HepG2 (cell line): ENCODE measurements at regions not wholly inside any gene's neighbourhood (a gene's known extent, or its start where the extent isn't known, plus 50 kb on each side); places are given as distances from the start of the nearest gene placed in this dataset.

Experiments used
- ATAC-seq: fragments of 200-7000 bp; cut with Tn5 transposase; 3 replicates; pipeline ENCODE4 v1.9.1; 2020; ENCODE audit warnings: mild to moderate bottlenecking, moderate library complexity
- BruUV-seq: library from RNA; stranded (reverse); fragments of 400-500 nt; replicated peaks from 2 replicates; lab custom pipeline; 2021; lab: Mats Ljungman, UMichigan
- CTCF ChIA-PET: fragments of 300-600 bp; formaldehyde crosslinking; extraction: SDS; loops from one replicate; lab custom pipeline; 2021; ENCODE audit warnings: low total read pairs, inconsistent platforms, low intra/inter-chr PET ratio; lab: Yijun Ruan, JAX
- POLR2A ChIA-PET: fragments of 350-600 bp; sonication (Branson Sonifier 250); formaldehyde crosslinking; loops from one replicate; lab custom pipeline; 2020; ENCODE audit warnings: antibody characterized with exemption, inconsistent platforms; lab: Yijun Ruan, JAX
- DNase-seq: peaks from one replicate; pipeline ENCODE4 v3.0.0-alpha.2; 2015; ENCODE audit warnings: low spot score
- FAIRE-seq: peaks from 3 replicates; lab custom pipeline; 2011; peaks lifted over from hg19 to GRCh38; lab: Jason Lieb, UNC
- H2AFZ ChIP-seq: one replicate; pipeline ENCODE4 v1.6.1; 2011; ENCODE audit warnings: low read length, inconsistent platforms
- H3K27ac ChIP-seq: fragments of 300-600 bp; 3 replicates; pipeline ENCODE4 v1.8.0; 2011; ENCODE audit warnings: mixed run types, mild to moderate bottlenecking, mixed read lengths, low read length, inconsistent platforms; ENCODE audit not compliant: insufficient read depth; ENCODE audit errors: extremely low read length
- H3K27me3 ChIP-seq, 2 experiments: fragments of 200-600 bp in 1 of 2; 2 replicates in 1 of 2; 3 replicates in 1 of 2; pipeline versions ENCODE4 v1.6.0 to v1.8.0; 2011; ENCODE audit warnings: low read length in 2 of 2, mild to moderate bottlenecking in 2 of 2, moderate library complexity in 2 of 2, inconsistent platforms in 1 of 2; ENCODE audit not compliant: insufficient read depth in 2 of 2, control insufficient read depth in 1 of 2
- H3K36me3 ChIP-seq, 2 experiments: fragments of 200-600 bp in 1 of 2; replicated peaks in 1 of 2; 2 replicates in 1 of 2; 3 replicates in 1 of 2; pipeline versions ENCODE4 v1.5.1 to v1.8.0; 2011; ENCODE audit warnings: low read length in 2 of 2, inconsistent platforms in 1 of 2; ENCODE audit not compliant: insufficient read depth in 2 of 2, control insufficient read depth in 1 of 2
- H3K4me1 ChIP-seq: 2 replicates; pipeline ENCODE4 v1.5.1; 2012; ENCODE audit warnings: low read length, inconsistent platforms; ENCODE audit not compliant: insufficient read depth
- H3K4me2 ChIP-seq: 2 replicates; pipeline ENCODE4 v1.6.0; 2011; ENCODE audit warnings: low read depth, low read length, inconsistent platforms
- H3K4me3 ChIP-seq, 3 experiments: fragments of 200-600 bp in 1 of 3; sonication (generic), shearing (Covaris generic) in 1 of 3; replicated peaks in 1 of 3; 2 replicates each; pipeline ENCODE4 v1.5.1; 2011 to 2016; ENCODE audit warnings: low read length in 3 of 3, inconsistent platforms in 2 of 3, low read depth in 2 of 3, mild to moderate bottlenecking in 2 of 3, control low read depth in 1 of 3, mixed read lengths in 1 of 3; ENCODE audit not compliant: insufficient read depth in 1 of 3
- H3K79me2 ChIP-seq: one replicate; pipeline ENCODE4 v1.6.1; 2011; ENCODE audit warnings: low read length, inconsistent platforms; ENCODE audit not compliant: insufficient read depth
- H3K9ac ChIP-seq: 2 replicates; pipeline ENCODE4 v1.6.0; 2011; ENCODE audit warnings: mild to moderate bottlenecking, low read depth, low read length, inconsistent platforms; ENCODE audit not compliant: insufficient read depth
- H3K9me3 ChIP-seq: 2 replicates; pipeline ENCODE4 v1.5.1; 2012; ENCODE audit warnings: mild to moderate bottlenecking, low read length
- H4K20me1 ChIP-seq: 2 replicates; pipeline ENCODE4 v1.6.0; 2011; ENCODE audit warnings: inconsistent platforms, mild to moderate bottlenecking, low read length, moderate library complexity; ENCODE audit not compliant: insufficient read depth
- ARNT ChIP-seq: fragments of 450-650 bp; IDR thresholded peaks from 2 replicates; pipeline ENCODE4 v1.6.1; 2017
- CBX5 ChIP-seq: sonication (generic); formaldehyde crosslinking; IDR thresholded peaks from 2 replicates; pipeline ENCODE4 v1.4.0; 2020; ENCODE audit warnings: missing genetic modification reagents, borderline replicate concordance
- CHD2 ChIP-seq: IDR thresholded peaks from 2 replicates; pipeline ENCODE4 v1.6.1; 2011; ENCODE audit warnings: low read depth, low read length, improper control_type of control experiment
- ELF4 ChIP-seq: sonication (generic); formaldehyde crosslinking; IDR thresholded peaks from 2 replicates; pipeline ENCODE4 v1.5.0; 2020; ENCODE audit warnings: missing genetic modification reagents, mild to moderate bottlenecking, moderate library complexity, borderline replicate concordance
- MAX ChIP-seq: IDR thresholded peaks from 2 replicates; pipeline ENCODE4 v1.6.1; 2012; ENCODE audit warnings: inconsistent platforms
- MYNN ChIP-seq: sonication (generic); formaldehyde crosslinking; IDR thresholded peaks from 2 replicates; pipeline ENCODE4 v1.4.0; 2020; ENCODE audit warnings: mild to moderate bottlenecking, low read depth, missing genetic modification reagents
- NFKBIZ ChIP-seq: IDR thresholded peaks from 2 replicates; pipeline ENCODE4 v1.6.1; 2018; ENCODE audit warnings: missing genetic modification reagents, missing compliant biosample characterization
- POGZ ChIP-seq: sonication (generic); formaldehyde crosslinking; IDR thresholded peaks from 2 replicates; pipeline ENCODE4 v1.4.0; 2020; ENCODE audit warnings: mild to moderate bottlenecking, missing genetic modification reagents
- RFX5 ChIP-seq: IDR thresholded peaks from 2 replicates; pipeline ENCODE4 v1.6.1; 2011; ENCODE audit warnings: low read depth, low read length, improper control_type of control experiment
- SNAI1 ChIP-seq: sonication (generic); formaldehyde crosslinking; IDR thresholded peaks from 2 replicates; pipeline ENCODE4 v1.5.0; 2020; ENCODE audit warnings: mild to moderate bottlenecking, missing genetic modification reagents, borderline replicate concordance
- ZNF121 ChIP-seq: sonication (generic); formaldehyde crosslinking; IDR thresholded peaks from 2 replicates; pipeline ENCODE4 v1.5.0; 2020; ENCODE audit warnings: mild to moderate bottlenecking, missing genetic modification reagents
- ZNF280B ChIP-seq: sonication (generic); formaldehyde crosslinking; IDR thresholded peaks from 2 replicates; pipeline ENCODE4 v1.5.0; 2020; ENCODE audit warnings: missing genetic modification reagents, mild to moderate bottlenecking, borderline replicate concordance
- ZNF333 ChIP-seq: sonication (generic); formaldehyde crosslinking; IDR thresholded peaks from 2 replicates; pipeline ENCODE4 v1.4.0; 2020; ENCODE audit warnings: mild to moderate bottlenecking, missing genetic modification reagents, borderline replicate concordance
- ZNF570 ChIP-seq: sonication (generic); formaldehyde crosslinking; IDR thresholded peaks from 2 replicates; pipeline ENCODE4 v1.4.0; 2020; ENCODE audit warnings: mild to moderate bottlenecking, missing genetic modification reagents, borderline replicate concordance
- ZNF773 ChIP-seq: sonication (generic); formaldehyde crosslinking; IDR thresholded peaks from 2 replicates; pipeline ENCODE4 v1.4.0; 2020; ENCODE audit warnings: missing genetic modification reagents, borderline replicate concordance
- WGBS: methylation state at CpG from one replicate; pipeline ENCODE4 v1.1.6; 2017; ENCODE audit warnings: low lambda C conversion rate; 5-methylcytosine and 5-hydroxymethylcytosine counted together
- in situ Hi-C: cut with HindIII; loops from 2 replicates; pipeline ENCODE4 v1.10.0; 2017; ENCODE audit warnings: low pct_unique_long_range_greater_than_20kb; ENCODE audit not compliant: extremely low pct_ligation_motif_present
- intact Hi-C: fragments of 100-400 bp; cut with micrococcal nuclease; formaldehyde crosslinking; loops from one replicate; pipeline ENCODE4 v1.10.0; 2022; ENCODE audit not compliant: unreplicated experiment
- TF ChIP-seq, protein P1 (sequence below): sonication (generic); formaldehyde crosslinking; IDR thresholded peaks from 2 replicates; pipeline ENCODE4 v1.4.0; 2020; ENCODE audit warnings: missing genetic modification reagents
- TF ChIP-seq, protein P2 (sequence below): sonication (generic); formaldehyde crosslinking; IDR thresholded peaks from 2 replicates; pipeline ENCODE4 v1.5.1; 2020; ENCODE audit warnings: mild to moderate bottlenecking, moderate library complexity, missing genetic modification reagents
- TF ChIP-seq, protein P3 (sequence below): sonication (generic); formaldehyde crosslinking; IDR thresholded peaks from 2 replicates; pipeline ENCODE4 v1.4.0; 2020; ENCODE audit warnings: missing genetic modification reagents, mild to moderate bottlenecking, borderline replicate concordance
- TF ChIP-seq, protein P4 (sequence below): IDR thresholded peaks from 2 replicates; pipeline ENCODE4 v1.6.1; 2016; ENCODE audit warnings: missing compliant biosample characterization, missing genetic modification reagents, borderline replicate concordance

- no peak for ATAC-seq
- WGBS: 0% methylated on average over 1 of the region's 1 CpG
- Histone ChIP-seq H3K4me3 (no peak overlapping the region), H3K27ac (no peak overlapping the region), H2AFZ (no peak overlapping the region), H4K20me1 (no peaks in the 10 kb centered on the region), H3K9me3 (peaks cover 33% of the 10 kb centered on the region; the same call in 1 of the 2 replicates), H3K4me2 (no peak overlapping the region), H3K36me3 (no peaks in the 10 kb centered on the region), H3K4me1 (no peaks in the 10 kb centered on the region), H3K79me2 (no peaks in the 10 kb centered on the region), H3K27me3 (no peaks in the 10 kb centered on the region; a peak in 1 of 5 replicates), H3K9ac (no peak overlapping the region)
- ChIA-PET CTCF (no interaction called here), POLR2A (no interaction called here)
- BruUV-seq: no TSS peak
- intact Hi-C loops (no loop called here), in situ Hi-C loops (no loop called here)
- FAIRE-seq: no peak
- DNase-seq: no peak
- TF ChIP-seq ZNF773 (CRISPR knock-in tag): no peak
- TF ChIP-seq CHD2: no peak
- no peak for TF ChIP-seq MYNN (CRISPR knock-in tag)
- TF ChIP-seq, protein P1, sequence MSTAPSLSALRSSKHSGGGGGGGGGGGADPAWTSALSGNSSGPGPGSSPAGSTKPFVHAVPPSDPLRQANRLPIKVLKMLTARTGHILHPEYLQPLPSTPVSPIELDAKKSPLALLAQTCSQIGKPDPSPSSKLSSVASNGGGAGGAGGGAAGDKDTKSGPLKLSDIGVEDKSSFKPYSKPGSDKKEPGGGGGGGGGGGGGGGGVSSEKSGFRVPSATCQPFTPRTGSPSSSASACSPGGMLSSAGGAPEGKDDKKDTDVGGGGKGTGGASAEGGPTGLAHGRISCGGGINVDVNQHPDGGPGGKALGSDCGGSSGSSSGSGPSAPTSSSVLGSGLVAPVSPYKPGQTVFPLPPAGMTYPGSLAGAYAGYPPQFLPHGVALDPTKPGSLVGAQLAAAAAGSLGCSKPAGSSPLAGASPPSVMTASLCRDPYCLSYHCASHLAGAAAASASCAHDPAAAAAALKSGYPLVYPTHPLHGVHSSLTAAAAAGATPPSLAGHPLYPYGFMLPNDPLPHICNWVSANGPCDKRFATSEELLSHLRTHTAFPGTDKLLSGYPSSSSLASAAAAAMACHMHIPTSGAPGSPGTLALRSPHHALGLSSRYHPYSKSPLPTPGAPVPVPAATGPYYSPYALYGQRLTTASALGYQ (CRISPR knock-in tag): no peak
- TF ChIP-seq, protein P2, sequence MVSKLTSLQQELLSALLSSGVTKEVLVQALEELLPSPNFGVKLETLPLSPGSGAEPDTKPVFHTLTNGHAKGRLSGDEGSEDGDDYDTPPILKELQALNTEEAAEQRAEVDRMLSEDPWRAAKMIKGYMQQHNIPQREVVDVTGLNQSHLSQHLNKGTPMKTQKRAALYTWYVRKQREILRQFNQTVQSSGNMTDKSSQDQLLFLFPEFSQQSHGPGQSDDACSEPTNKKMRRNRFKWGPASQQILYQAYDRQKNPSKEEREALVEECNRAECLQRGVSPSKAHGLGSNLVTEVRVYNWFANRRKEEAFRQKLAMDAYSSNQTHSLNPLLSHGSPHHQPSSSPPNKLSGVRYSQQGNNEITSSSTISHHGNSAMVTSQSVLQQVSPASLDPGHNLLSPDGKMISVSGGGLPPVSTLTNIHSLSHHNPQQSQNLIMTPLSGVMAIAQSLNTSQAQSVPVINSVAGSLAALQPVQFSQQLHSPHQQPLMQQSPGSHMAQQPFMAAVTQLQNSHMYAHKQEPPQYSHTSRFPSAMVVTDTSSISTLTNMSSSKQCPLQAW: no peak
- TF ChIP-seq RFX5: no peak
- TF ChIP-seq MAX: no peak
- no peak for TF ChIP-seq NFKBIZ (CRISPR knock-in tag)
- TF ChIP-seq ZNF333: no peak
- TF ChIP-seq, protein P3, sequence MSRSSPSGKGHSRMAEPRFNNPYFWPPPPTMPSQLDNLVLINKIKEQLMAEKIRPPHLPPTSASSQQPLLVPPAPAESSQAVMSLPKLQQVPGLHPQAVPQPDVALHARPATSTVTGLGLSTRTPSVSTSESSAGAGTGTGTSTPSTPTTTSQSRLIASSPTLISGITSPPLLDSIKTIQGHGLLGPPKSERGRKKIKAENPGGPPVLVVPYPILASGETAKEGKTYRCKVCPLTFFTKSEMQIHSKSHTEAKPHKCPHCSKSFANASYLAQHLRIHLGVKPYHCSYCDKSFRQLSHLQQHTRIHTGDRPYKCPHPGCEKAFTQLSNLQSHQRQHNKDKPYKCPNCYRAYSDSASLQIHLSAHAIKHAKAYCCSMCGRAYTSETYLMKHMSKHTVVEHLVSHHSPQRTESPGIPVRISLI: no peak
- no peak for TF ChIP-seq ELF4 (CRISPR knock-in tag)
- TF ChIP-seq, protein P4, sequence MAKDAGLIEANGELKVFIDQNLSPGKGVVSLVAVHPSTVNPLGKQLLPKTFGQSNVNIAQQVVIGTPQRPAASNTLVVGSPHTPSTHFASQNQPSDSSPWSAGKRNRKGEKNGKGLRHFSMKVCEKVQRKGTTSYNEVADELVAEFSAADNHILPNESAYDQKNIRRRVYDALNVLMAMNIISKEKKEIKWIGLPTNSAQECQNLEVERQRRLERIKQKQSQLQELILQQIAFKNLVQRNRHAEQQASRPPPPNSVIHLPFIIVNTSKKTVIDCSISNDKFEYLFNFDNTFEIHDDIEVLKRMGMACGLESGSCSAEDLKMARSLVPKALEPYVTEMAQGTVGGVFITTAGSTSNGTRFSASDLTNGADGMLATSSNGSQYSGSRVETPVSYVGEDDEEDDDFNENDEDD (CRISPR knock-in tag): no peak
- TF ChIP-seq ZNF280B (CRISPR knock-in tag): no peak
- no peak for TF ChIP-seq POGZ (CRISPR knock-in tag)
- no peak for TF ChIP-seq ZNF570
- no peak for TF ChIP-seq ZNF121
- TF ChIP-seq ARNT: no peak
- no peak for TF ChIP-seq CBX5
- TF ChIP-seq SNAI1 (CRISPR knock-in tag): no peak
Measured at GRCh38 chr1:4375812-4376211, 278.6 kb upstream of the AJAP1 start.
